AG09309 (cell line): ENCODE measurements at regions not wholly inside any gene's neighbourhood (a gene's known extent, or its start where the extent isn't known, plus 50 kb on each side); places are given as distances from the start of the nearest gene placed in this dataset.
"Not testable (repeated sequence)": the region's sequence is repeated elsewhere in the genome, so short reads cannot be mapped to it uniquely, and the experiment has no call there.

ENCODE experiments used
- DNase-seq: peaks from one replicate; pipeline ENCODE4 v3.0.0-alpha.2; 2010; ENCODE audit warnings: low read depth
- H3K4me3 ChIP-seq: 2 replicates; pipeline ENCODE4 v1.5.1; 2011; ENCODE audit warnings: mild to moderate bottlenecking, low read depth, low read length, moderate library complexity; ENCODE audit not compliant: control insufficient read depth
- CTCF ChIP-seq: IDR thresholded peaks from 2 replicates; pipeline ENCODE4 v1.5.1; 2011; ENCODE audit warnings: mild to moderate bottlenecking, low read depth, low read length, inconsistent platforms; ENCODE audit not compliant: insufficient read depth, control insufficient read depth; ENCODE audit errors: missing control alignments

GRCh38 chr16:35795361-35796029, 2336.1 kb downstream of the TP53TG3F start:
- no peak overlapping the region for H3K4me3 ChIP-seq
- no peak for TF ChIP-seq CTCF
- no peak for DNase-seq

GRCh38 chr16:35797811-35798210, 2338.4 kb downstream of the TP53TG3F start:
- no peak overlapping the region for H3K4me3 ChIP-seq
- no peak for TF ChIP-seq CTCF
- DNase-seq, result no peak

- no peak for TF ChIP-seq CTCF
- H3K4me3 ChIP-seq, result no peak overlapping the region
- no peak for DNase-seq
Observed at GRCh38 chr16:35798885-35799426, 2339.5 kb downstream of the TP53TG3F start.

GRCh38 chr16:35804465-35804864, 2345.1 kb downstream of the TP53TG3F start:
- DNase-seq, H3K4me3 ChIP-seq: not testable (repeated sequence)

- no peak for TF ChIP-seq CTCF
- no peak for DNase-seq
- no peak overlapping the region for H3K4me3 ChIP-seq
Observed at GRCh38 chr16:35823342-35823741, 2363.9 kb downstream of the TP53TG3F start.

- TF ChIP-seq CTCF, result no peak
- no peak overlapping the region for H3K4me3 ChIP-seq
- DNase-seq, result no peak
Observed at GRCh38 chr16:35841632-35842031, 2382.2 kb downstream of the TP53TG3F start.

GRCh38 chr16:35862242-35862641, 2402.8 kb downstream of the TP53TG3F start:
- no peak overlapping the region for H3K4me3 ChIP-seq
- no peak for DNase-seq
- TF ChIP-seq CTCF, result no peak
